Muscle layer of colon (tissue), 2 donors: ENCODE measurements at regions not wholly inside any gene's neighbourhood (a gene's known extent, or its start where the extent isn't known, plus 50 kb on each side); places are given as distances from the start of the nearest gene placed in this dataset.
A peak's percentile ranks its signal among the peaks of the same experiment; 100 is the strongest.

ENCODE experiments used
- H3K27ac ChIP-seq: one replicate; pipeline ENCODE4 v1.7.0; 2013; ENCODE audit warnings: low read depth, mild to moderate bottlenecking, low read length, moderate library complexity
- H3K27me3 ChIP-seq, 2 donors: one replicate each; pipeline ENCODE4 v1.7.0; 2013; ENCODE audit warnings: low read length in 2 of 2, mild to moderate bottlenecking in 2 of 2; ENCODE audit not compliant: insufficient read depth in 2 of 2, control insufficient read depth in 1 of 2
- H3K36me3 ChIP-seq: one replicate; pipeline ENCODE4 v1.7.0; 2013; ENCODE audit warnings: mild to moderate bottlenecking, low read length; ENCODE audit not compliant: insufficient read depth
- H3K4me1 ChIP-seq: one replicate; pipeline ENCODE4 v1.7.0; 2013; ENCODE audit warnings: mild to moderate bottlenecking, low read length; ENCODE audit not compliant: insufficient read depth
- H3K4me3 ChIP-seq, 2 donors: one replicate each; pipeline ENCODE4 v1.7.0; 2013; ENCODE audit warnings: low read length in 2 of 2, low read depth in 1 of 2, mild to moderate bottlenecking in 1 of 2, moderate library complexity in 1 of 2
- H3K9ac ChIP-seq: one replicate; pipeline ENCODE4 v1.7.0; 2013; ENCODE audit warnings: low read length
- H3K9me3 ChIP-seq: one replicate; pipeline ENCODE4 v1.7.0; 2013; ENCODE audit warnings: mild to moderate bottlenecking, low read length
- donor health status: abdominal sarcoma.
- donor health status: Adenocarcinoma of cecum.

- H3K9me3 ChIP-seq: no peaks in the 10 kb centered on the region
- no peak overlapping the region for H3K27ac ChIP-seq
- H3K9ac ChIP-seq: no peak overlapping the region
- no peaks in the 10 kb centered on the region for H3K4me1 ChIP-seq
- no peaks in the 10 kb centered on the region for H3K27me3 ChIP-seq
- H3K36me3 ChIP-seq: no peaks in the 10 kb centered on the region
- no peak overlapping the region for H3K4me3 ChIP-seq
Measured at GRCh38 chr6:14423330-14423729, 305.8 kb downstream of the CD83 start.

GRCh38 chr6:14423955-14424354 is 306.4 kb downstream of the CD83 start:
- Histone ChIP-seq H3K9me3 (no peaks in the 10 kb centered on the region), H3K9ac (no peak overlapping the region), H3K27ac (no peak overlapping the region), H3K4me1 (no peaks in the 10 kb centered on the region), H3K36me3 (no peaks in the 10 kb centered on the region), H3K4me3 (no peak overlapping the region), H3K27me3 (no peaks in the 10 kb centered on the region)

GRCh38 chr6:14425805-14426204 is 308.2 kb downstream of the CD83 start:
- Histone ChIP-seq H3K9me3 (no peaks in the 10 kb centered on the region), H3K9ac (no peak overlapping the region), H3K4me1 (no peaks in the 10 kb centered on the region), H3K27me3 (no peaks in the 10 kb centered on the region), H3K4me3 (no peak overlapping the region), H3K27ac (no peak overlapping the region), H3K36me3 (no peaks in the 10 kb centered on the region)

GRCh38 chr6:14426281-14426680 is 308.7 kb downstream of the CD83 start:
- H3K4me1 ChIP-seq: peaks cover 4% of the 10 kb centered on the region
- H3K9ac ChIP-seq: no peak overlapping the region
- no peaks in the 10 kb centered on the region for H3K36me3 ChIP-seq
- H3K9me3 ChIP-seq: no peaks in the 10 kb centered on the region
- H3K4me3 ChIP-seq: no peak overlapping the region
- H3K27me3 ChIP-seq: no peaks in the 10 kb centered on the region
- no peak overlapping the region for H3K27ac ChIP-seq

- H3K27ac ChIP-seq: no peak overlapping the region
- no peak overlapping the region for H3K4me3 ChIP-seq
- no peak overlapping the region for H3K9ac ChIP-seq
- H3K4me1 ChIP-seq: peaks cover 5% of the 10 kb centered on the region
- no peaks in the 10 kb centered on the region for H3K36me3 ChIP-seq
- H3K27me3 ChIP-seq: no peaks in the 10 kb centered on the region
- no peaks in the 10 kb centered on the region for H3K9me3 ChIP-seq
Measured at GRCh38 chr6:14428269-14428668, 310.7 kb downstream of the CD83 start.

GRCh38 chr6:14429396-14429795 is 311.8 kb downstream of the CD83 start:
- H3K9ac ChIP-seq: no peak overlapping the region
- H3K27me3 ChIP-seq: no peaks in the 10 kb centered on the region
- no peak overlapping the region for H3K4me3 ChIP-seq
- H3K4me1 ChIP-seq: peaks cover 5% of the 10 kb centered on the region
- no peaks in the 10 kb centered on the region for H3K9me3 ChIP-seq
- H3K27ac ChIP-seq: no peak overlapping the region
- no peaks in the 10 kb centered on the region for H3K36me3 ChIP-seq

- Histone ChIP-seq H3K27me3 (no peaks in the 10 kb centered on the region), H3K9ac (no peak overlapping the region), H3K9me3 (no peaks in the 10 kb centered on the region), H3K4me3 (no peak overlapping the region), H3K27ac (no peak overlapping the region), H3K4me1 (peaks cover 5% of the 10 kb centered on the region), H3K36me3 (no peaks in the 10 kb centered on the region)
Measured at GRCh38 chr6:14430218-14430617, 312.6 kb downstream of the CD83 start.

- Histone ChIP-seq H3K4me3 (peak overlapping the region; percentile 11 to 25), H3K27ac (no peak overlapping the region), H3K9me3 (no peaks in the 10 kb centered on the region)
Measured at GRCh38 chr6:14431385-14432330, 314.1 kb downstream of the CD83 start.

GRCh38 chr6:14434916-14435690 is 317.5 kb downstream of the CD83 start:
- no peaks in the 10 kb centered on the region for H3K36me3 ChIP-seq
- H3K9me3 ChIP-seq: no peaks in the 10 kb centered on the region
- peaks cover 13% of the 10 kb centered on the region for H3K4me1 ChIP-seq
- H3K27me3 ChIP-seq: no peaks in the 10 kb centered on the region
- no peak overlapping the region for H3K4me3 ChIP-seq
- H3K9ac ChIP-seq: no peak overlapping the region
- H3K27ac ChIP-seq: no peak overlapping the region

More at GRCh38 chr6:14431385-14432330, 314.1 kb downstream of the CD83 start:
- no peaks in the 10 kb centered on the region for H3K27me3 ChIP-seq
- H3K9ac ChIP-seq: no peak overlapping the region
- H3K4me1 ChIP-seq: peaks cover 5% of the 10 kb centered on the region
- H3K36me3 ChIP-seq: no peaks in the 10 kb centered on the region

- Histone ChIP-seq H3K9ac (no peak overlapping the region), H3K27me3 (no peaks in the 10 kb centered on the region), H3K27ac (no peak overlapping the region), H3K4me1 (peaks cover 23% of the 10 kb centered on the region), H3K36me3 (no peaks in the 10 kb centered on the region), H3K9me3 (no peaks in the 10 kb centered on the region), H3K4me3 (no peak overlapping the region)
Measured at GRCh38 chr6:14436592-14437132, 319.1 kb downstream of the CD83 start.

- Histone ChIP-seq H3K36me3 (no peaks in the 10 kb centered on the region), H3K9ac (no peak overlapping the region), H3K4me3 (no peak overlapping the region), H3K27me3 (no peaks in the 10 kb centered on the region), H3K4me1 (peaks cover 29% of the 10 kb centered on the region), H3K9me3 (no peaks in the 10 kb centered on the region), H3K27ac (no peak overlapping the region)
Measured at GRCh38 chr6:14439419-14439818, 321.8 kb downstream of the CD83 start.
